ENCODE measurements at regions not wholly inside any gene's neighbourhood (a gene's known extent, or its start where the extent isn't known, plus 50 kb on each side); places are given as distances from the start of the nearest gene placed in this dataset.

- intact Hi-C loops (cut with micrococcal nuclease) (loop anchor here (2.0 kb wide), 1 partner anchor 433 kb away; no protein-coding TSS in a partner anchor), dilution Hi-C loops (cut with HindIII; ENCODE audit: low sequenced_read_pairs, unreplicated experiment) (no loop called here), in situ Hi-C loops (cut with MboI; ENCODE audit: low sequenced_read_pairs) (loop anchor here (10.0 kb wide), 1 partner anchor 535 kb away; no protein-coding TSS in a partner anchor)
- Histone ChIP-seq H3K18ac (ENCODE audit: low read depth, low read length) (no peak overlapping the region), H3K9ac (ENCODE audit: low read depth, low read length) (no peak overlapping the region), H3K4me1 (ENCODE audit: control insufficient read depth, insufficient read depth, low read length) (peaks cover 16% of the 10 kb centered on the region), H4K5ac (ENCODE audit: low read depth, low read length) (no peak overlapping the region), H3K56ac (ENCODE audit: extremely low read depth, insufficient read depth, low read length) (no peak overlapping the region), H3K79me1 (ENCODE audit: low read depth in 1 of 2, low read length in 2 of 2) (no peaks in the 10 kb centered on the region), H3K4ac (ENCODE audit: low read depth, low read length) (peak overlapping the region; percentile 59), H3K4me2 (ENCODE audit: low read depth, low read length) (no peak overlapping the region), H3K27ac (ENCODE audit: insufficient read depth, low read length) (no peak overlapping the region), H2BK20ac (ENCODE audit: low read depth, low read length) (peak overlapping the region; percentile 45; the same call in 1 of the 2 replicates), H2BK15ac (ENCODE audit: low read depth, low read length) (peak overlapping the region; percentile 20; the same call in 1 of the 3 replicates), H3K14ac (replicated peaks; ENCODE audit: low read depth, low read length) (no peak overlapping the region), H3K36me3 (ENCODE audit: control insufficient read depth, insufficient read depth, low read length) (no peaks in the 10 kb centered on the region), H3K9me1 (ENCODE audit: insufficient read depth, low read length) (peaks cover 10% of the 10 kb centered on the region), H3K23ac (ENCODE audit: low read depth, low read length) (0 out of 2 replicates have a peak overlapping the region, but pooled peaks have one; percentile 57), H2AK9ac (replicated peaks; ENCODE audit: low read depth, low read length, poor library complexity) (no peak overlapping the region), H2BK5ac (ENCODE audit: low read depth, low read length, poor library complexity, severe bottlenecking) (no peak overlapping the region), H4K91ac (ENCODE audit: insufficient read depth, low read depth, low read length) (no peak overlapping the region), H3K4me3 (ENCODE audit: insufficient read depth, low read depth, low read length) (no peak overlapping the region), H3K9me3 (ENCODE audit: control insufficient read depth, insufficient read depth, low read length) (0 out of 2 replicates have a peak, but pooled peaks cover 4% of the 10 kb centered on the region), H2AK5ac (ENCODE audit: low read depth, low read length) (peak overlapping the region; percentile 83; the same call in 1 of the 2 replicates), H4K20me1 (ENCODE audit: insufficient read depth, low read length) (no peaks in the 10 kb centered on the region), H2BK120ac (ENCODE audit: low read depth, low read length) (0 out of 2 replicates have a peak overlapping the region, but pooled peaks have one; percentile 25), H2AFZ (replicated peaks; ENCODE audit: low read length, poor library complexity) (no peak overlapping the region), H4K8ac (ENCODE audit: low read depth in 2 of 2, low read length in 2 of 2) (no peak overlapping the region), H3K27me3 (ENCODE audit: control insufficient read depth, insufficient read depth, low read length) (peaks cover 2% of the 10 kb centered on the region; the same call in 1 of the 2 replicates)
- no TSS peak for BruUV-seq (replicated peaks)
- ATAC-seq (ENCODE audit: low read depth) (no peak), DNase-seq (no peak)
- TF ChIP-seq POLR2A (IDR thresholded peaks at IDR 0.05; ENCODE audit: low read depth, low read length) (no peak), CHD1 (IDR thresholded peaks at IDR 0.05; ENCODE audit: low read depth, low read length) (no peak), USF2 (IDR thresholded peaks at IDR 0.05; ENCODE audit: low read depth, low read length) (no peak), CTCF (conservative IDR thresholded peaks at IDR 0.05; ENCODE audit: low read depth, low read length) (no peak), RAD21 (IDR thresholded peaks at IDR 0.05; ENCODE audit: low read length) (no peak), MXI1 (IDR thresholded peaks at IDR 0.05; ENCODE audit: borderline replicate concordance, low read depth, low read length) (no peak)
- POLR2A ChIA-PET (ENCODE audit: unreplicated experiment), result no interaction called here
- CTCF ChIA-PET, result no interaction called here
- no CpG with 5 or more reads among the region's 3 CpGs for WGBS, 2 experiments (ENCODE audit: extremely low coverage in 2 of 2, insufficient read length in 1 of 2)
Observed at GRCh38 chr20:23229989-23230388, 120.6 kb upstream of the NXT1 start.
